H4 (cell line): ENCODE measurements at regions not wholly inside any gene's neighbourhood (a gene's known extent, or its start where the extent isn't known, plus 50 kb on each side); places are given as distances from the start of the nearest gene placed in this dataset.
A peak's percentile ranks its signal among the peaks of the same experiment; 100 is the strongest.

ENCODE experiments used
- DNase-seq: peaks from one replicate; pipeline ENCODE4 v3.0.0-alpha.2; 2015; ENCODE audit warnings: low spot score

GRCh38 chr2:4840791-4841190 is 851.4 kb upstream of the SOX11 start:
- DNase-seq = no peak

DNA sequence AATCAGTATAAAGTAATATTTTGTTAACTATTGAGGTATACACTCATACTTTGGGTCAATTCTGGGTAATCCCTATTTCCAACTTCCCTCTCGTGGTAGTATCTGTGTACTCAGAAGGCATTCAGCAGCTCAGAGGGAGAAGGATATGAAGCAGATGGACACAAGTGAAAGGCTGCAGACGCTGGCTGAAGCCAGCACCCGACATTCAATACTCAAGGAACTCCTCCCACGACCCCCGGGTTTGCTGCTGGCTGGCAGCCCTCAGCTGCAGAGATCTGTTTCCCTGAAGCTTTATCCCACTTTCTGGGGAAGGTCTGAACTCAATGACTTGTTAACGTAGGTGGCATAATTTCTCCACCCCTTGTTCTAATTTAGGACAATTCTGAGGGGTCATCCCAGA is 847.3 kb upstream of the SOX11 start:
- DNase-seq = no peak

- no peak for DNase-seq
Observed at GRCh38 chr2:4862031-4862430, 830.2 kb upstream of the SOX11 start.

GRCh38 chr2:4866198-4866597 is 826.0 kb upstream of the SOX11 start:
- no peak for DNase-seq

- DNase-seq = no peak
Observed at GRCh38 chr2:4868466-4868865, 823.7 kb upstream of the SOX11 start.

- no peak for DNase-seq
Observed at GRCh38 chr2:4869154-4869553, 823.0 kb upstream of the SOX11 start.

GRCh38 chr2:4873364-4873763 is 818.8 kb upstream of the SOX11 start:
- DNase-seq = no peak

DNA sequence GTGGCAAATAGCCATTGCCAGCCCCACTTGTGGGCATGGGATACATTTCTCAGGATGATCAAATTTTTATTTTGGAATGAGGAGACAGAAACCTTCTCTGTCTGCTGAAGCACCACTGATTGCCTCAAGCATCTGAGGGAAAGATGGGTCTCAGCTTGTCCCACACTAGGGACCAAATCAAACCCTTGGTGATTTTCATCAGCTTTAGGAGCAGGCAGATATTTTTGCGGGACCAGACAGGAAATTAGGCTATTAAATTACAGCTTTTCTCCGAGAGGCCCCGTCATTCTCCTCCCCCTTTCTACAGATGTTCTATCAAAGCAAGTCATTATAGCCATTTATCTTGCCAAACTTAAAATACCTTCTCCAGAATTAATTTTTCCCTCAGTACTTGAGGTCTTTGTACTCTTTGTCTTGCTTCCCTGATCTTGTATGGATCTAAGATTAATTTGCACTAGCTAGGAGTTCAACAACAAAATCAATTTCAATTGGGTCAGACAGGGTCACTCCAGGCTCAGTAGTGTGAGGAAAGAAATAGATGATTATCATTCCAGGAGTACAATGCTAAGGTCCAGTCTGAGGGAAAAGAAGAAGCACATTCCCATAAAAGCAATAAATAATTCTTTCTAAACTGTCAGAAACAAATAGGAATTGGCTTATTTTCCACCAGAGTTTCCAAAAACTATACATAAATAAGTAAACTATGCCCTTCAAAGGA is 818.1 kb upstream of the SOX11 start:
- DNase-seq = no peak

- DNase-seq = no peak
Observed at GRCh38 chr2:4882421-4882820, 809.8 kb upstream of the SOX11 start.

DNA sequence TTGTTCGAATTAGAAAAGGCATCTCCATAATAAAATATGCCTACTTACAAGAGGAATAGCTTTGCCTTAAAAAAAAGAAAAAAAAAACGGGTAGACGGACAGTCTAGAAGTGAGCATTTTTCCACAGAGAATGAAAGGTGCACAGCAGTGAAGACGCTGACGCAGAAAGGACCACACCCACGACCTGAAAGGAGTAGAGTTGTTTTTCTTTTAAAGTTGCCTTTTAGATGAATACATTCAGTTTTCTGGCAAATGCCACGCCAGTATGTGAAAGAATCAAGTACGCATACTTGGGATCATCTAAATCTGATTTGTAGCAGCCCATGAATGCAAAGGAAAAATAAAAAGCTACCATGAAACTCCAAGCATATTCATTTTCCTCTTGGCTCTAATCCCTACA is 809.2 kb upstream of the SOX11 start:
- no peak for DNase-seq

DNA sequence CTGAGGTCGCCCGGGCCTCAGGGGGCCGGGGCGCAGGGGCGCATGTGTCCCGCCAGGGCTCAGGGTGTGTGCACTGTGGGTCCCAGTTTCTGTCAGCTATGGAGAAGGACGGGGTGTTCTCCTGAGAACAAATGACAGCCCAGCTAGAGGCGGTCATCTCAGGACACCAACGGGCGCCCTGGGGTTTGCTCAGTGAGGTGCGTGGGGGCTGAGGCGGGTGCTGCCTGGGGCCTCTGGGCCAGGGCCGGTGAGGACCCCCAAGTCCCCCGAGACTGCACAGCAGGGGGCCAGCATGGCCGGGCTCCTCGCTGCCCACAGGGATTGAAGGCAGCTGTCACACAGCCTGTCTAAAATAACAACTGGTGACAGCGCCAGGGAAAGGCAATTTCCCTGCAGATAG is 808.8 kb upstream of the SOX11 start:
- DNase-seq = no peak

- no peak for DNase-seq
Observed at GRCh38 chr2:4884117-4884571, 808.0 kb upstream of the SOX11 start.

- DNase-seq = no peak
Observed at GRCh38 chr2:4891394-4891793, 800.8 kb upstream of the SOX11 start.

DNA sequence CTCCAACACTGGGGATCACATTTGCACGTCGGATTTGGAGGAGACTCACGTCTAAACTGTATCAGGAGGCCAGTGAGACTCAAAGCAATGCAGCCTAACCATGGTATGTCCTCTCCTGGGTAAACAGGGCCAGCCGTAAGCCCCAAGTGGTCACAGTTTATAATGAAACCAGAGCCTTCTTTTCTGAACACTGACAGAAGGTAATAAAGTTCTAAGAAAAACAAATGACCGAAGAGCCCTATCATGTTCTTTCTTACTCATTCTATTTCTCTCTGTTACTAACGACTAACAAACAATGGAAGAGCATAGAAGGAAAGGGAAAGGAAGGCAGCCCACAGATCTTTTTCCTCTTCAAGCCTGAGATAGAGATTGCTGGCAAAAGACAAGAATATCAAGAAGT is 796.8 kb upstream of the SOX11 start:
- peak; percentile 29 for DNase-seq

DNA sequence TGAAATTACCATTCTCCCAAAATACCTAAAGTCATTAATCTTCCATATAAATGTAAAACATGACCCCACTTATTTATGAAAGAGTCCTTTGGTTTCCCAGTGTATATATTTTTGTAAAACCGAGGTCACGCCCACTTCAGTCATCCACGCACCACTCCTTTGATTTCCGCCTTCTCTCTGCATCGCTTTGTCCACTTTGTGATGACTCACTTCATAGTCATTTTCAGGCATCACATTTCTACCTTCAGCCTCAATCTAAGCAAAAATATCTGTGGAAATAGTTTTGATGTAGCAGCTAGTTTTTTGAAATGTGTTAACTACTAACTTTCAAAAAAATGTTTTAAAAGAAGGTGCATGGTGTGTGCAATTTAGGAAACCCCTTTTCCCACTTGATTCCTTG is 793.5 kb upstream of the SOX11 start:
- DNase-seq = peak; percentile 74

GRCh38 chr2:4900242-4900641 is 791.9 kb upstream of the SOX11 start:
- no peak for DNase-seq

DNA sequence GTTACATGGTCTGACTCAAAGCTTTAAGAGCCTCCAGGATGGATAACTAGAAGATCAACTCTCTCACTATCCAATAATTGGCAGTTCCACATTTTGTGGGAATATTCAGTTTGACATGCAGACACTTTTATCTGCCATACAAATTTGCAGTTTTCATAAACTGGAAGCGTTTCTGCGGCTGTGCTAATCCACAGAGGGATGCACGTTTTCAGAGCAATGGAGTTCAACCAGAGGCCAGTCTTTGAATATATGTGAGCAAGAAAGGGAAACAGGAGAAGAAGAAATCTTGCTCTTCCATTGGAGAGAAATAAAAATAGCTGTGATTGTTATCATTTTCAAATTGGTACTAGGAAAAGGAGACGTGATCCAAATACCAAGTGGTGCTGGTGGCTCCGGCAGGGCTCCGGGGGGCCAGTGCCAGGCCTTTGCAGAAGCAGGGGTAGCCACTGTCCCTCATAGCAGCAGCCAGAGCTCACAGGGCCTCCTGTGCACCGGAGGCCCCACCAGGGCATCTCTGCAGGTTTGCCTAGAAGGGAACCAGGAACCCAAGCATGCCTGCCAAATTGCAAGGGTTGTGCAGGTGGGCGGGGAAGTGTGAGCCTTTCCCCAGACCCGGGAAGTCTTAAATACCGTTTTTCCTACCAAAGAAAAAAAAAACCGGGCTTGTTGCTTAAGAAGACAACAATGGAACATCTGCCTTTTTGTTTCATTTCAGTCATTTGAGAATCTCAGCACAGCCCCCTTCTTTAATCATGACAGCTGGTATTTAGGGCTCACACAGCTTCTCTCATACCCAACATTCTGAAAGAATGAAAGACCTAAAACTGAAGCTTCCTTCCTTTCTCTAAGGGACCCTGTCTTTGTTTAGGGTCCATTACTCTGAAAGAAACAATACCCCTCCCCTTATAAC is 791.1 kb upstream of the SOX11 start:
- DNase-seq = no peak

DNA sequence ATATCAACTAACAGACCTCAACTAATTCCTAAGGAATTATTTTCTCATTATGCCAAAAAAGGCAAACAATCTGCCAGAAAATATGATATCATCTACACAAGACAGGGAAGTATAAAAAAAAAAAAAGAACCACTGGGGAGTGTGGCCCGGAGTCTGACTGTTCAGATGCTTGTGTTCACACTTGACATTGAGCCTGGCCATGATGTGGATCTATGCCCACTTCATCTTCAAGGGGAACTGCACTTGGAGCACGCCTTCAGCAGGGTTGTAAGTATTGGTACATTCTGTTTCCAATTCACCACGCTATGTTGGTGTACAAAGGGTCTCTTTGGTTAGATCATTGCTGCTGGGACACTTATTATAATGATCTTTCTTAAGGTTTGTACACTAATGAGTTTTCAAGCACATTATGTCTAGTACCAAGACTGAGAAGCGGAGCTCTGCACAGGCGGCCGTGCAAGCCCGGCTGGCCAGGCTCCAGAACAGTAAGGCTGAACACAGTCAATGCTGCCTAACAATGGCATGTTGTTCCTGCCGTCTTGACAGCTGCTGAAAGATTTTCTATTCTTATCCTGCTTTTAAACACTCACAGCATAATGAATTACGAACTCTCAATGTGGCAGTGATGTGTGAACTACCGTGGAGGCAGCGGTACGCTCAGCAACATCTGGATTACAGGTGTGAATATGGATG is 788.4 kb upstream of the SOX11 start:
- no peak for DNase-seq

DNA sequence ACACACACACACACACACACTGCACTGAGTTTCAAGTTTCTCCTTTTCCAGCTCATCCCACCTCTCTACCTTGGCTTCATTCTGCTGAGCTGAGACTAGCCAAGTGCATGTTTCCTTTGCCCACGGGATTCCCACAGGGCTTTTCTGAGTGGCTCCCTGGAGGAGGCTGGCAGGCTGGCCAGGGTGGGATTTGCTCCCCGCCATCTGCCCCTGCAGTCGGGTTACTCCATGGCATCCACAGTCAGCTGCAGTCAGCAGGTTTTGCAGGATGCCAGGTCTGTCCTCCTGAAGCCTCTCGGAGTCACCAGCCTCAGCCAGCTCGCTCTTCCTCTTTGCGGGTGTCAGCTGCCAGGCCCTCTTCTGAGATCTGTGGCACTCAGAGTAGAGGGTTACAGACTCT is 783.7 kb upstream of the SOX11 start:
- no peak for DNase-seq

DNA sequence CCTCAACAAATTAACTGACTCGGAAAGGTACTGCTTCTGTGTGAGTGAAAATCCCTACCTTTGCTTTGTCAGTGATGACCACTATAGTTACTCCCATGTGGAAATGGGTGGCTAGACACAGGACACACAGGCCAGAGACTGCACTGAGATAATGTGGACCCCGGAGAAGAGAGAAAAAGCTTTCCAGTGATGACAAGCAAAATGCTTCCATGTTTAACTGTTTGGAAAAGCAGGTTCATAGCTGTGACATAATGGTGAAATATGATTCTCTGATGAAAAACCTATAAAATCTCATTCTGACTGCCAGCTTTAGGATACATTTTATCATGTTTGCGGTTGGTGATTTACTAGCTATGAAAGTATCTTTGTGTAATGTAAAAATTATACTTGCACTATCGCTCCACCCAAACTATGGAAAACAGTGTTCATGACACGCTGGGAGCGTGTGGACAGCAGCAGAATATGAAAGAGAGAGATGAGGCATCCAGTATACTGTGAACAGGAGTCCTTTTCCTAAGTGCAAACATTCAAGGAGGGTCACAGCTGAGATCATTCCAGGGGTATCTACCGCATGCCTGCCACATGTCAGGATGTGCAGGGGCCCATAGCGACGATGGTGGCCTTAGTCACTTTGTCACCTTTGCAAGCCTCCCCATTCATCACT is 782.7 kb upstream of the SOX11 start:
- no peak for DNase-seq

DNA sequence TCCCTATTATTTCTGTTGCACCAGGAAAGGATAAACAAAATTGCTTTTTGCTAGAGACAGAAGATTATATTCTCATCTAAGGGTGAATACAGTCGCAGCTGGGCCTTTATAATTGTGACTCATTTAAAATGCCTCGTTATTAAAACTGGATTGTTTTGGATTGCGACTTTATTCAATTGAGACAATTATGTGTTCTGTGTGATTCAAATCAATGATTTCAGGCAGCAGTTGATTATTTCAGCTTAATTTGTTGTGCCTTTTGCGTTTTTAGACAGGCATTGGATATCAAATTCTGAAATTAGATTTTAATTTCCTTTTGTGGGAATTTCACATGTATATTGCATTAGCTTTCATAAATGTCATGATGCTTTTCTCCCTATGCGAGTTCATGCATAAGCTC is 778.1 kb upstream of the SOX11 start:
- DNase-seq = no peak

GRCh38 chr2:4914551-4914950 is 777.6 kb upstream of the SOX11 start:
- DNase-seq = peak; percentile 84
